ENCODE measurements at regions not wholly inside any gene's neighbourhood (a gene's known extent, or its start where the extent isn't known, plus 50 kb on each side); places are given as distances from the start of the nearest gene placed in this dataset.

DNA sequence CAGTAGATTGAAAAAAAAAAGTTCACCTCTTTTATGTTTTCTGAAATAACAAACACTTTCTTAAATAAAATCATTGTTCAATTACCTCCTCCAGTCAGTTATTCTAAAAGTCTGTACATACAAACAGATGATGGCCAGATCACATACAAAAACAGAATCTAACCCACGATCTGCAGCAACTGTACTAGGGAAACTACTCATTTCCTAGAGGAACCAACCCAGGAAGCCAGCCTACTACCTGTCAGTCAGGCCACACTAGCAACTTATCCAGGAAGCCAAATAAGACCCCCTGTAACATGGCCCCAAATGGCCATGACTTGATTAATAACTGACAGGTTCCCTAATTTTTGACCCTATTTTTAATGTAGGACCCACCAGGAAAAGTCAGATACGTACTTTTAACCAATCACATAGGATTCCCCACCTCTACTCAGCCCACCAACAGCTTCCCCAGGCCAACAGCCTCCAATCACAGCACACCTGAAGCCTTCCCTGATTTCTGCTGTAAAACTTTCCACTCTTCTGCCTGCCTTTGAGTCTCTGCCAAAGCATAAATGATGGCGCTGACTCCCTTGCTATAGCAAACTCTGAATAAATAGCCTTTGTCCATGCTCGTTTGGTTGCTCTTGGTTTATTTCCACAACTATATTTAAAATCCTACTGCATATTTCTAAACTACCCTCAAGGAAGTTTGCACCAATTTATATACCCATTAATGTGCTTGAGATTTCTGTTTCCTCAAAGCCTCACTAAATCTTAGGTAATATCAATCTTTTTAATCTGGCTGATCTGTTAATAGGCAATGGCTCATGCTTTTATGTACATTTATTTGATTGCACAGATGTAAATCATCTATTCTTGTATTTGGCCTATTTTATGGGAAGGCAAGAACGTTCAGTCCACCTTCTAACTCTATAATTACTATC, 486.4 kb downstream of the FBXO15 start:
- Histone ChIP-seq H3K36me3 (ENCODE audit: low read depth) (no peaks in the 10 kb centered on the region), H3K4me3 (no peak overlapping the region), H3K9me3 (no peaks in the 10 kb centered on the region), H3K4me1 (ENCODE audit: low read depth) (no peaks in the 10 kb centered on the region)
- TF ChIP-seq, protein P1, sequence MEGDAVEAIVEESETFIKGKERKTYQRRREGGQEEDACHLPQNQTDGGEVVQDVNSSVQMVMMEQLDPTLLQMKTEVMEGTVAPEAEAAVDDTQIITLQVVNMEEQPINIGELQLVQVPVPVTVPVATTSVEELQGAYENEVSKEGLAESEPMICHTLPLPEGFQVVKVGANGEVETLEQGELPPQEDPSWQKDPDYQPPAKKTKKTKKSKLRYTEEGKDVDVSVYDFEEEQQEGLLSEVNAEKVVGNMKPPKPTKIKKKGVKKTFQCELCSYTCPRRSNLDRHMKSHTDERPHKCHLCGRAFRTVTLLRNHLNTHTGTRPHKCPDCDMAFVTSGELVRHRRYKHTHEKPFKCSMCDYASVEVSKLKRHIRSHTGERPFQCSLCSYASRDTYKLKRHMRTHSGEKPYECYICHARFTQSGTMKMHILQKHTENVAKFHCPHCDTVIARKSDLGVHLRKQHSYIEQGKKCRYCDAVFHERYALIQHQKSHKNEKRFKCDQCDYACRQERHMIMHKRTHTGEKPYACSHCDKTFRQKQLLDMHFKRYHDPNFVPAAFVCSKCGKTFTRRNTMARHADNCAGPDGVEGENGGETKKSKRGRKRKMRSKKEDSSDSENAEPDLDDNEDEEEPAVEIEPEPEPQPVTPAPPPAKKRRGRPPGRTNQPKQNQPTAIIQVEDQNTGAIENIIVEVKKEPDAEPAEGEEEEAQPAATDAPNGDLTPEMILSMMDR (IDR thresholded peaks at IDR 0.05), result no peak
- DNase-seq, result no peak
- intact Hi-C loops (cut with DNase I, micrococcal nuclease), result no loop called here
- no peak for ATAC-seq

- Histone ChIP-seq H3K4me1 (ENCODE audit: low read depth) (no peaks in the 10 kb centered on the region), H3K36me3 (ENCODE audit: low read depth) (no peaks in the 10 kb centered on the region), H3K9me3 (no peaks in the 10 kb centered on the region), H3K4me3 (no peak overlapping the region)
- intact Hi-C loops (cut with DNase I, micrococcal nuclease), result no loop called here
- no peak for DNase-seq
- TF ChIP-seq, protein P1 (IDR thresholded peaks at IDR 0.05), result no peak
- no peak for ATAC-seq
Observed at GRCh38 chr18:73656691-73657090, 490.9 kb downstream of the FBXO15 start.

GRCh38 chr18:73653827-73654226, 493.8 kb downstream of the FBXO15 start:
- DNase-seq (no peak), ATAC-seq (no peak)
- H3K4me3 ChIP-seq, result no peak overlapping the region
- intact Hi-C loops (cut with DNase I, micrococcal nuclease), result no loop called here
- no peaks in the 10 kb centered on the region for H3K9me3 ChIP-seq
- no peaks in the 10 kb centered on the region for H3K4me1 ChIP-seq (ENCODE audit: low read depth)
- TF ChIP-seq, protein P1 (IDR thresholded peaks at IDR 0.05), result no peak
- no peaks in the 10 kb centered on the region for H3K36me3 ChIP-seq (ENCODE audit: low read depth)

- Histone ChIP-seq H3K4me3 (no peak overlapping the region), H3K9me3 (no peaks in the 10 kb centered on the region), H3K4me1 (ENCODE audit: low read depth) (no peaks in the 10 kb centered on the region), H3K36me3 (ENCODE audit: low read depth) (no peaks in the 10 kb centered on the region)
- TF ChIP-seq, protein P1 (IDR thresholded peaks at IDR 0.05), result no peak
- no peak for ATAC-seq
- DNase-seq, result no peak
- intact Hi-C loops (cut with DNase I, micrococcal nuclease), result no loop called here
Observed at GRCh38 chr18:73653251-73653650, 494.4 kb downstream of the FBXO15 start.

DNA sequence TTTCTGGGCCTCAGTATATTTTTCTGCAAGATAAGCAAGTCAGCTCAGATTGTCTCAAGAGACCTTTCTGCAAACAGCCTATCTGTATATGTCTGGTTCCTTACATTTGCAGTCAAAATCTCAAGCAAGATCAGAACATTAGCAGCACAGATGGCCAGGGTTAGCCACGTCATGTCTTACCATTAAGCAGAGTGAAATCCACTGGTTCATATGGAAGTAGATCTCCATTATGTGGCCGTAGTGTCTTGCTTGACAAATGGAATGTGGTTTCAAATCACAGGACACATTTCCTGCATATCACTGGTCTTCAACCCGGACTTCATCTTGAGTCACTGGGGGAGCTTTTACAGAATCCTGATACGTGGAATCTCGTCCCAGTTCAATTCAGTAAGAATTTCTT, 500.2 kb downstream of the FBXO15 start:
- Histone ChIP-seq H3K9me3 (no peaks in the 10 kb centered on the region), H3K4me1 (ENCODE audit: low read depth) (no peaks in the 10 kb centered on the region), H3K4me3 (no peak overlapping the region), H3K36me3 (ENCODE audit: low read depth) (no peaks in the 10 kb centered on the region)
- TF ChIP-seq, protein P1 (IDR thresholded peaks at IDR 0.05), result no peak
- ATAC-seq (no peak), DNase-seq (no peak)
- intact Hi-C loops (cut with DNase I, micrococcal nuclease), result no loop called here
